Urothelium cell line (cell line): ENCODE measurements at regions not wholly inside any gene's neighbourhood (a gene's known extent, or its start where the extent isn't known, plus 50 kb on each side); places are given as distances from the start of the nearest gene placed in this dataset.
A peak's percentile ranks its signal among the peaks of the same experiment; 100 is the strongest.
"Not testable (repeated sequence)": the region's sequence is repeated elsewhere in the genome, so short reads cannot be mapped to it uniquely, and the experiment has no call there.

ENCODE experiments used
- DNase-seq: peaks from one replicate; pipeline ENCODE4 v3.0.0; 2011; ENCODE audit warnings: low spot score, mixed read lengths
- FAIRE-seq: peaks from 2 replicates; lab custom pipeline; 2011; peaks lifted over from hg19 to GRCh38; lab: Jason Lieb, UNC

GRCh38 chr4:170491981-170492380 lies 402.2 kb upstream of the AADAT start:
- DNase-seq (no peak), FAIRE-seq (no peak)

DNA sequence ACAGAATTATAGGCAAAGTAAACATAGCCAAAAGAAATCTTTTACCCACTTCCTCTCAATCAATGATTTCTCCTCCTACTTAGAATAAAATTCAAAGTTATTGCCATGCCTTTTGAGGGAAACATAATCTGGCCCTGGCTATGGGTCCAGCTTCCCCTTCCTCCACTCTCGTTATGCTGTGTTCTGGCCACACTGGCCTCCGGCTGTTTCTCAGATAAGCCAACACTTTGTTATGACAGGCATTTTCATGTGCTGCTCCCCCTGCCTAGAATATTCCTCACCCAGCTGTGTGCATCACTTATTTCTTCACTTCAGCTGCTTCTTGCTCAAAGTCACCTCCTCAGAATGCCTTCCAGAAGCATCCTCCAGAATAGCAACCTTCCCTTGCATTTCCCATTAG lies 386.6 kb upstream of the AADAT start:
- DNase-seq (no peak), FAIRE-seq (no peak)

DNA sequence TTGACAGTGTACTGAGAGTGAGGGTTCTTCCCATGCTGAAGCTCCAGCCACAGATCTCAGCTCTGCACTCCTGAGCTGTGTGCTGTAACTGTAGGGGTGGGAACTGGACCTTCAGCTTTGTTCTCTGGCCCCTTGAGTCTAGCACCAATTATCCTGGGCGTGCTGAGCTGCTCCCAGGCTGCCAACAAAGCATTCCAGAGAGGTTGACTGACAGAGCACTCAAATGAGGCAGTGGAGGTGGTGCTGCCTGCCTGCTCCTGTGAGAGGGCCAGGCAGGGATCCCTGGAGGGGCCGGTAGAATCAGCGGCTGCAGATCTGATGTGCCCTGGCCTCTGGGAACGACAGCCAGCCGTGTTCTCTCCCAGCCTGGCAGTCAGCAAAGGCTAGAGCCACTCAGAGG lies 375.7 kb upstream of the AADAT start:
- FAIRE-seq (no peak), DNase-seq (no peak)

- FAIRE-seq = no peak
- DNase-seq = no peak
Measured at GRCh38 chr4:170464614-170465197, 374.9 kb upstream of the AADAT start.

DNA sequence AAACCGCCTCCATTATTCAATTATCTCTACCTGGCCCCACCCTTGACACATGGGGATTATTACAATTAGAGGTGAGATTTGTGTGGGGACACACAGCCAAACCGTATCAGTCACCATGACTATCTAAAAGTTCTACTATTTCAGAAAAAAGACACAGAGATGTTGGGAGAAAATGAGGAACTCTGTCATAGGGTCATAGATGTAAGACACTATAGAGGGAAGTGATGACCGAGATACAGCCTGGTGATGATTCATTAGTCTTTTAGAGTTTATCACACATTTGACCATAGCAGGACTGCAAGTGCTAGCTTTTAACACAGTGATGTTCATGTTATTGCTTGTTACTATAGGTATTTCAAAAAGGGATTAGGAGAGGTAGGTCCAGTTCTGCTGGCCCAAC lies 357.0 kb upstream of the AADAT start:
- no peak for DNase-seq
- no peak for FAIRE-seq

GRCh38 chr4:170441146-170441545 lies 351.4 kb upstream of the AADAT start:
- FAIRE-seq, DNase-seq: not testable (repeated sequence)

- DNase-seq = no peak
- no peak for FAIRE-seq
Measured at GRCh38 chr4:170428929-170429328, 339.2 kb upstream of the AADAT start.

GRCh38 chr4:170425521-170426143 lies 335.9 kb upstream of the AADAT start:
- no peak for FAIRE-seq
- DNase-seq = no peak

DNA sequence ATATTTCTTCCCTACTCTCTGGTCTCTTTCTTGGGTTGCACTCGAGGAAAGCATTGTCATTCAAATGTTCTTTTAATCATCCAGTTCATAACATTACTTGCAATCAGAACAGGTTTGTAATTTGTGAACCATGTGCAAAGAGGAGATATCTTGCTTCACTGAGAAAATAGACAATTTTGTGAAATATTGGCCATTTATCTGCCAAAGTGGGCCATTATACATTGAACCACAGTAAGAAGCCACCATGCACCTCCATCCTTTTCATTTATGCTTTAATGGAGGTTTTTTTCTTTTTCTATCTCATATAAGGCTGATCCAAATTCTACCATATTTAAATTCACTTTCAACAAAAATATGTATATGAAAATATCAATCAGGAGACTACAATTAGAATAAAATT lies 335.3 kb upstream of the AADAT start:
- DNase-seq (no peak), FAIRE-seq (no peak)

- no peak for FAIRE-seq
- DNase-seq = peak; percentile 4
Measured at GRCh38 chr4:170423137-170423536, 333.4 kb upstream of the AADAT start.

DNA sequence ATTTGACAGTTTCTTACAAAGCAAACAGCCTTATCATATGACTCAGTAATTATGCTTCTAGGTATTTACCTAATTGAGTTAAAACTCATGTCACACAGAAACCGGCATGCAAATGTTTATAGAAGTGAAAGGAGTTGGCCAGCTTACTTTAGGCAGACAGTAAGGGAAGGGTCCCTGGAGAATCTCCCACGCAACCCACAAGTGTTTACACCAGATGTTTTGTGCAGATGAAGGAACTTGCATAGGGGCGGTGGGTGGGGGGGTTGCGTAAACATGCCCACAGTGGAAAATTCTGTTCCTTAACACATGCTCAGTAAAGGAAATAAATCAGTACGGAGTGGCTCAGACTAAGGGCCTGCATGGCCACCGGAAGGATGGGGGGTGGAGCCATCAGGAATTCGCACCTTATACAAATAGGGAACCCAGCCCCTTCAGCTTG lies 330.5 kb upstream of the AADAT start:
- DNase-seq (no peak), FAIRE-seq (no peak)

DNA sequence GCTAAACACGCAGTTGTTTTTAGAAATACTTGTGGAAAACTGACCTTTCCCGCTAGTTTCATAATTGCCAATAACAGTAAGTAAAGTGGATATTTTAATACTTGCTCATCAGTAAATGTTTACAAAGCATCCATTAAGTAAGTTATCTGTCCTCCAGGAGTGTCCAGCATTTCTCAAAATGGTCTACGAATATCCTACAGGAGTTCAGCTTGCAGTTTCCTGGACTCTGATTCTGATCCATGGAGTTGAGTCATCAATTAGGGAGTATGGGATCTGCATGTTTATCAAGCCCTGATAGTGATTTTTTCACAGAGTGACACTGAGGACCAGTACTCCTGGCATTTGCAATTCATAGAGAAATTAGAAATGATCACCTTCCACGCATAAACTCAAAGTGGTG lies 325.2 kb upstream of the AADAT start:
- FAIRE-seq (no peak), DNase-seq (no peak)

DNA sequence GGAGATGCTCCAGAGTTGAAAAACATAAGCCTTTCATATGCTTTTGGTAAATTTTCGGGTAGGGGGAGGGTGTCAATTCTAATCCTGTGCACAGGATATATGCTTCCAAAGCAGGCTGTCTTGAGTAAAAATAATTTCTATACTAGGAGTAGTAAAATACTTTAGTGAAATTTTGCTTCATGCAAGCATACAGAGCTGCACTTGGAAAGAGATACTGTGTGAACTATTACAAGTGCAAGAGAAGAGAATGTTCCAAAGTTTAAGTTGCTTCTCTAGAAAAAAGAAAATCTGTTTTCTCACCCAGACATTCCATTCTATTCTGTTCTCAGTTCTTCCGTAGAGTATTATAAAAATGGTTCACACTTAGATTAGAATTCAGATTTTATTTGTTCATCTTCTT lies 324.6 kb upstream of the AADAT start:
- FAIRE-seq (no peak), DNase-seq (no peak)

GRCh38 chr4:170413951-170414350 lies 324.2 kb upstream of the AADAT start:
- DNase-seq = no peak

DNA sequence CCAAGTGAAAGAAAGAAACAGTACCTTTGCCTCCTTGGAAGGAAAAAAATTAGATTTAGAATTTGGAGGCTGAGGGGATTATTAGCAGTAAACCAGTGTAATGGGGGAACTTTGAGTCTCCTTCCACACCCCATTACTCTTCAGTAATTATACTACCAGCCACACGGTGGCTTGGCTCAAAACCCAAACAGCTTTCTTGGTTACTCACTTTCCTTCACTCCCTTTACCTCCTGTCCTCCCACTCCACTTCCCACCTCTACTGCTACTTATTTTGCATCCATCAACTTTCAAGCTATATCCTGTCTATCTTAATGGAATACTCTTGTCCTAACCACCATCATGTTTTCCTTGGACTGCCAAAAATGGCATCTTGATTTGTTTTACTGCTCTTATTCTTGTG lies 310.6 kb upstream of the AADAT start:
- FAIRE-seq (no peak), DNase-seq (no peak)

More at GRCh38 chr4:170413951-170414350, 324.2 kb upstream of the AADAT start:
- FAIRE-seq = no peak

DNA sequence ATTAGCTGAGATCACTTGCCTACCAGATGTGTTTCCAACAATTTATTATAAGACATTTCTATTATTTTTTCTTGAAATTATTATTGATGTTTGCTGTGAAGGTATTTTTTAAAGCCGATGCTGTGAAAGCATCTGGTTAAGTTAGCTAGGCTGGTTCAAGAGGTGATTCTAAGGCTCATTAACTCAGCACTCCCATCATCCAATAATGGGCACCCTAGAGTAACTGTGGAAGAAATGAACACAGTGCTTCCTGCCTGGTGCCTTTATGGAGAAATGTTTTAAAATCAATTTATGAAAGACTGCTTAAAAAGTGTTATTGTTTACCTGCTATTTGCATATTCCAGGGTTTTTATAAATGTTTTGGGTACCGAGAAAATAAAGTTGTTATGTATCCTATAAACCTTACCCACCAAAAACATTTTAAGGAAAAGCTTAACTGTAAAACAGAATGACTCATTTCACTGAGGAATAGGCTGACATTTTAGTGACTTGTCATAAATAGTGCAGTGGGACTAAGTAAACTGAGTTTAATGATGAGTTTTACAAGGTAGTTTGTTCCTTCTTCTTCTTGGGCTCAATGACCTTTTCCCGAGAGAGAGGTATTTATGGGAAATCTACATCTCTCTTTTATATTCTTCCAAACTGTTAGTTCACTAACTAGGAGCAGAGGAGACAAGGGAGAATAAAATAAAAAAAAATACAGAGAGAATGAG lies 310.0 kb upstream of the AADAT start:
- DNase-seq (no peak), FAIRE-seq (no peak)

DNA sequence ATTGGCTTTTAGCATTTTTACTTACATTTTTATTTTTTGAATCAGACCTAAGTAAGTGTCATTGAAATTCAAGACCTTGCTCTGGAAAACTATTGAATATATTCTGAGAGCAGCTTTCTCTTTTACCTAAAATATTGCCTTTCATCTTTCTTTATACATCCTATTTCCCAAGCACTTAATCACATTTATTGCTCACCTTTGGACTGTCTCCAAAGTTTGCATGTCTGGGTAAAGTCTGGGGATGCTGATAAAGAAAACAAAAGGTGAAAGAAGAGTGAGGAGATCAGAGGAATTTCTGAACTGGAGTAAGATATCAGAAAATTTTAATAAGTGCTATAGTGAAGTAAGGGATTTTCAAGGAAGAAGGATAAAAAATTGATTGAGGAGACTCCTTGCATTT lies 308.5 kb upstream of the AADAT start:
- DNase-seq (no peak), FAIRE-seq (no peak)

DNA sequence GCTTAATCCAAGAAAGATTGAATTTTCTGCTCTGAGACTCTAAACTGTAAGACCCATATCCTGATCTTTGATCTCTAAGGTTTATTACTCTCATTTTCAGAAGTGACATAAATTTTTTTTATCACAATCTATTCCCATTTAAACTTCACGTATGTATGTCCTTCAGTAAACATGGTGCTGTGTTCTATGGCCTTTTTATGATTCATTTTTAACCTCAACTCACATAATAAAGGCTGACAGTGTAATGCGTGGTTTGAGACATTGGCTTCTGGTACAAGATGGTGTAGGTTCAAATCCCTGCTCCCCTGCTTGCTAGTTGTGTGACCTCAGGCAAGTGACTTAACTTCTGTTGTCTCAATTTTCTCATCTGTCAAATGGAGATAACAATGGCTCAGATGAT lies 306.0 kb upstream of the AADAT start:
- DNase-seq (no peak), FAIRE-seq (no peak)

DNA sequence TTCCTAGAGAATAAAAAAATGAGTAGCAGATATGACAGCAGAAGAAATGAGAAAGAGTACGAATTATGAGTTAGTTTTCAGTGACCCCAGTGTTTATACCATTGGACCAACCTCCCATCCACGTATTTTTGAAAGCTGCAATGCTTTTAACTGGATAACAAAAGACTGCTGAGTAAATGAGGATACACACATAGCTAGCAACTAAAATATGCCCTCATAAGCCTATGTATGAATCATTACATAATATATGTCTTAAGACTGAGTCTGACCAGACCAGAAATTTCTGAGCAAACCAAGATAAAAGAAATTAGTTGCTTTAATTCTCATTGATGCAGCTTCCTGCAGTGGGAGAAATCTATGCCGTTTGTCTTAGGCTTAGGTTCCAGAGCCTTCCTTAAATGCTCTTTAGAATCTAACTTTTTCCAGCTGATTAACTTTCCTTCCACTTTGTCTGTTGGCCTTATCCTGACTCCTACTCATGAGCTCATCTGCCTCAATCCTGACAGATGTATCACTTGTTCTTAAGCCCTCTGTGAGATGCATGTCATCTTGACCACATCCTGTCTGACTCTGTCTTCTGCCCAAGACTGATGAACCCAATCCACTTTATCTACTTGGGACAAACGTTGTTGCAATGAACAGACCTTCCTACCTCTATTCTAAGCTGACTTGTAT lies 301.4 kb upstream of the AADAT start:
- DNase-seq (peak; percentile 39), FAIRE-seq (no peak)

GRCh38 chr4:170389411-170389810 lies 299.7 kb upstream of the AADAT start:
- no peak for FAIRE-seq
- DNase-seq = no peak

DNA sequence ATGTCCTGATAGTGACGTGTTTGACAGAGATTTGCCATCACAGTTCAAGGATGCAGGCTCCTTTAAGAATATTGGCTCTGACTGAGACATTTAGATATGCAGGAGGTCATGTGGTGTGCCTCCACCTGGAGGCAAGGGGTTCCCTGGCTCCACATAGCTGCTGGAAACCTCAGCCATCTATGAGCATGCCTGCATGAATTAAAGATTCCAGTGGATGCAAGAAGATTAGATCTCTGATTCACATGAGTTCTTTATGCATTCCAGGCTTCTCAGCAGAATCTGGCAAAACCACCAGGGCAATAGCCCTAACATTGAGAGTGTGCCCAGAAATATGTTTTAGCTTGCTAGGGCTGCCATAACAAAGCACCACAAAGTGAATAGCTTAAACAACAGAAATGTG lies 298.5 kb upstream of the AADAT start:
- no peak for FAIRE-seq
- DNase-seq = no peak

- DNase-seq (no peak), FAIRE-seq (no peak)
Measured at GRCh38 chr4:170386971-170387370, 297.2 kb upstream of the AADAT start.
